Natural killer cell treated with Interleukin-12 subunit alpha and Interleukin-12 subunit beta and Interleukin-15 and Interleukin-18, amount 100 ng/mL, for 72 hours (primary cell): ENCODE measurements at regions not wholly inside any gene's neighbourhood (a gene's known extent, or its start where the extent isn't known, plus 50 kb on each side); places are given as distances from the start of the nearest gene placed in this dataset.

Experiments
- ATAC-seq, 2 donors: fragments of 150-1000 bp; cut with Tn5 transposase in 1 of 2; sonication (Bioruptor Pico), chemical (Tn5 transposase) in 1 of 2; 2 replicates each; pipeline ENCODE4 v1.10.0; 2021
- DNase-seq: peaks from one replicate; pipeline ENCODE4 v3.0.0; 2022; ENCODE audit warnings: low spot score
- H3K27ac Mint-ChIP-seq, 2 donors: 1 replicate in 1 of 2; 2 replicates in 1 of 2; pipeline ENCODE4 v1.8.0; 2022; ENCODE audit warnings: mixed read lengths in 2 of 2, mild to moderate bottlenecking in 1 of 2, moderate library complexity in 1 of 2
- H3K27me3 Mint-ChIP-seq, 2 donors: 1 replicate in 1 of 2; 2 replicates in 1 of 2; pipeline ENCODE4 v1.8.0; 2022; ENCODE audit warnings: mixed read lengths in 2 of 2
- H3K36me3 Mint-ChIP-seq: one replicate; pipeline ENCODE4 v1.8.0; 2022; ENCODE audit warnings: mixed read lengths
- H3K4me1 Mint-ChIP-seq, 2 donors: 1 replicate in 1 of 2; 2 replicates in 1 of 2; pipeline ENCODE4 v1.8.0; 2022; ENCODE audit warnings: low read depth in 2 of 2, mixed read lengths in 2 of 2, mild to moderate bottlenecking in 1 of 2
- H3K4me3 Mint-ChIP-seq: one replicate; pipeline ENCODE4 v1.8.0; 2022; ENCODE audit warnings: mixed read lengths
- H3K9me3 Mint-ChIP-seq: 2 replicates; pipeline ENCODE4 v1.8.0; 2022; ENCODE audit warnings: mixed read lengths

DNA sequence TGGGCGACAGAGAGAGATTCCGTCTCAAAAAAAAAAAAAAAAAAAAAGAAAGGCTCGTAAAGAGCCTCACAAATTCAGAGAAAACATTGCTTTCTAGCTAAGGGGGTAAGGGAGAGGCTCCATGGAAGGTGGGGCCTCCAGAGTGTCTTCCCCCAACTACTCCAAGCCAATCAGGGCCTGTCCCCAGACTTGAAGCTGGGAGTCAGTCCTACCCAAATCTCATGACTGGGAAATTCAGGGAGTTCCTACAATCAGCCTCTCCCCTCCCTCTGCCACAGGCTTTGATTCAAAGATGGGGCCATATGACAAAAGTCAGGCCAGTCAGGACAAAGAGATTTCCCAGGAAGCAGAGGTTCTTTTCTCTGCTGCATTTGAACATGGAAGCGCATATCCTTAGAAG lies 63.0 kb upstream of the NUP160 start:
- Mint-ChIP-seq H3K27me3 (no peaks in the 10 kb centered on the region), H3K36me3 (no peaks in the 10 kb centered on the region), H3K4me3 (no peak overlapping the region), H3K4me1 (peaks cover 0 to 7% of the 10 kb centered on the region in 2 donors), H3K9me3 (no peaks in the 10 kb centered on the region), H3K27ac (no peak overlapping the region)
- no peak for ATAC-seq
- no peak for DNase-seq

GRCh38 chr11:47908198-47908597 lies 60.0 kb upstream of the NUP160 start:
- peak; percentile 52 to 59 for ATAC-seq
- Mint-ChIP-seq H3K27ac (no peak overlapping the region), H3K4me3 (no peak overlapping the region), H3K9me3 (no peaks in the 10 kb centered on the region), H3K27me3 (no peaks in the 10 kb centered on the region), H3K4me1 (peaks cover 0 to 7% of the 10 kb centered on the region in 2 donors), H3K36me3 (no peaks in the 10 kb centered on the region)
- DNase-seq, result no peak

- Mint-ChIP-seq H3K36me3 (no peaks in the 10 kb centered on the region), H3K4me3 (no peak overlapping the region), H3K4me1 (peaks cover 0 to 7% of the 10 kb centered on the region in 2 donors), H3K9me3 (no peaks in the 10 kb centered on the region), H3K27ac (no peak overlapping the region), H3K27me3 (no peaks in the 10 kb centered on the region)
- no peak for DNase-seq
- ATAC-seq, result no peak
These were observed 59.3 kb upstream of the NUP160 start for GRCh38 chr11:47907499-47907898.

DNA sequence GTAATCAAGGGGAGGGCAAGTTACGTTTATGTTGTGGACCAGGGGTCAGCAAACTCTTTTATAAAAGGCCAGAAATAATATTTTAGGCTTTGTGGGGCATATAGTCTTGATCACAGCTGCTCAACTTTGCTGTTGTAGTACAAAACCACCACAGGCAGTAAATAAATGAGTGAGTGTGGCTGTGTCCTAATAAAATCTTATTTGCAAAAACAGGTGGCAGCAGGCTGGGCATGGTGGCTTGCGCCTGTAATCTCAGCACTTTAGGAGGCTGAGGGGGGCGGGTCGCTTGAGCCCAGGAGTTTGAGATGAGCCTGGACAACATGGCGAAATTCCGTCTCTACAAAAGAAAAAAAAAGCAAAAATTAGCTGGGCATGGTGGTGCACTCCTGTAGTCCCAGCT lies 57.9 kb upstream of the NUP160 start:
- H3K9me3 Mint-ChIP-seq, result no peaks in the 10 kb centered on the region
- H3K4me1 Mint-ChIP-seq, result peaks cover 0 to 7% of the 10 kb centered on the region in 2 donors
- no peak overlapping the region for H3K4me3 Mint-ChIP-seq
- no peak for DNase-seq
- H3K27ac Mint-ChIP-seq, result no peak overlapping the region
- ATAC-seq, result no peak
- H3K36me3 Mint-ChIP-seq, result no peaks in the 10 kb centered on the region
- H3K27me3 Mint-ChIP-seq, result no peaks in the 10 kb centered on the region

DNA sequence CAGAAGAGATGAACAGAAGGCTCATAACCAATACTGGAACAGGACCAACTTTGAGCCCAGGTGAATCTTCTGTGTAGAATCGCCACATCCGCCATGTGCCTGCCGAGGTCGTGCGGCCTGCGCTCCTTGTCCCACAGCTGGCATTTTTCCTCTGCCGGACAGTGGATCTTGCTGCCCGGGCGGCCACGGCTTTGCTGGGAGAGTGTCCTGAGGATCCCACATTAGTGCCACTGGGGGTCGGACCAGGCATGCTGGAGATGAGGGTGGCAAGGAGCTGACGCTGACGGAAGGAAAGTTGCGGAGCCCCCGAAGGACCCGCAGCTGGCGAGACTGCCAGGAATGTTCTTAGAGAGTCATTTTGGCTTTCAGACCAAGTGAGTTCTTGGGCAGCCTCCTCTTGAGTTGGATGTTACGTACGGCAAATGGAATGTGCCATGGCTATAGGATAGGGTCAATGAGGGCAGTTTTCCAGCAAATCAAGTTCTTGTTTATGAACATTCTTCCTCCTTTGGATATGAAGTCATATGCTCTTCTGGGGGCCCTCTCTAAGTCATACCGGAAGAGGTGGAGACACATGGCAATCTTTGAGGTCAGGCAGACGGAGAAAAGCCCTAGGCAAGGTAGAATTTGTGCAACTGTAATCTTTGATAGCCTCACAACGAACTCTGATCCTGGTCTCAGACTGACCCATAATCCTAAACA lies 57.4 kb upstream of the NUP160 start:
- peaks cover 0 to 7% of the 10 kb centered on the region in 2 donors for H3K4me1 Mint-ChIP-seq
- no peaks in the 10 kb centered on the region for H3K36me3 Mint-ChIP-seq
- no peaks in the 10 kb centered on the region for H3K9me3 Mint-ChIP-seq
- no peak overlapping the region for H3K4me3 Mint-ChIP-seq
- no peak for DNase-seq
- H3K27me3 Mint-ChIP-seq, result no peaks in the 10 kb centered on the region
- ATAC-seq, result no peak
- H3K27ac Mint-ChIP-seq, result no peak overlapping the region

DNA sequence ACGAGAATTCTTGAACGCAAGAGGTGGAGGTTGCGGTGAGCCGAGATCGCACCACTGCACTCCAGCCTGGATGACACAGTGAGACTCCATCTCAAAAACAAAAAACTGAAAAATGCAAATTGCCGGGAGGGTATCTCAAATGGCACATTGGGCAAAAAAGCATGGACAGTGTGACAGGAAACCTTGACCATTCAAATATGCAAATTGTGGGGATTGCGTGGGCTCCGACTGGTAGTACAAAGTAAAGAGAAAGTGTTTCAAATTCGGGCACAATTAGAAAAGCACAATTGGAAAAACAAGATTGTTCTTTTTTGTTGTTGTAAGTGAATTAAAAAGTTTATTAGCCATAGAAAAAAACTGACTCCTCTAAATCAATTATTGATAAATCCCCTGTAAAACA lies 56.7 kb upstream of the NUP160 start:
- peaks cover 0 to 7% of the 10 kb centered on the region in 2 donors for H3K4me1 Mint-ChIP-seq
- H3K36me3 Mint-ChIP-seq, result no peaks in the 10 kb centered on the region
- no peaks in the 10 kb centered on the region for H3K27me3 Mint-ChIP-seq
- ATAC-seq (no peak), DNase-seq (no peak)
- H3K27ac Mint-ChIP-seq, result no peak overlapping the region
- H3K4me3 Mint-ChIP-seq, result no peak overlapping the region
- no peaks in the 10 kb centered on the region for H3K9me3 Mint-ChIP-seq

DNA sequence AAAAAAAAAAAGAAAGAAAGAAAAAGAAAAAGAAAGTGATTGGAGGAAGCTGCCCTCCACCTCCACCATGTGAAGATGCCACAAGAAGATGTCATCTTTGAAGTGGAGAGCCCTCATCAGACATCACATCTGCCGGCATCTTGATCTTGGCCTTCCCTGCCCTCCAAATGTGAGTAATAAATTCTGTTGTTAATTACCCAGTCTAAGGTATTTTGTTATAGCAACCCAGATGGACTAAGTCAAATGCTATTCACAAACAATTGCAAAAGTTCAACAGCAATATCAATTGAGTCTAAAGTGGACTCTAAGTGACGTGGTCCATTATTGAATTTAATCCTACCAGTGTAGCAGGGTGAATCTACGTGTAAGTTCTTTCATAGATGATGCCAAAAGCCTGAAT lies 55.9 kb upstream of the NUP160 start:
- Mint-ChIP-seq H3K36me3 (no peaks in the 10 kb centered on the region), H3K4me3 (no peak overlapping the region), H3K9me3 (no peaks in the 10 kb centered on the region), H3K4me1 (peaks cover 2 to 7% of the 10 kb centered on the region in 2 donors), H3K27me3 (no peaks in the 10 kb centered on the region), H3K27ac (no peak overlapping the region)
- ATAC-seq (no peak), DNase-seq (no peak)

DNA sequence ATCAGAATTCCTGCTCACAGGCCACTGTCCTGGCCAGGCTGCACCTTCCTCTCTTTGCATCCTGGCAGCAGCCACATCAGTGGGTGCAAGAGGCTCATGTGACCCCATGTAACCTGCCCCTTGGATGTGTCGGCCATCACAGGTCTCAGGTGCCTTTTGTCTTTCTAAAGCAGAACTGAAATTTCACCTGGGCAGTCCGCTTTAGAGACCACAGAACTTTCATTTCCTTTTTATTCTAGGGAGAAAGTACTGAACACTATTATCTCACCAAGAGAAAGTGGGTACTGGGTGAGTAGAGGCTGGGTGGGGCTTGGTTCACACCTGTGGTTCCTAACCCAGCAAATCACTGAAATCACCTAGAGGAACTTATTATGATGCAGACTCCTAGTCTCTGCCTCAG lies 51.7 kb upstream of the NUP160 start:
- DNase-seq (no peak), ATAC-seq (no peak)
- no peaks in the 10 kb centered on the region for H3K36me3 Mint-ChIP-seq
- H3K4me1 Mint-ChIP-seq, result peaks cover 0 to 2% of the 10 kb centered on the region in 2 donors
- no peak overlapping the region for H3K27ac Mint-ChIP-seq
- no peaks in the 10 kb centered on the region for H3K9me3 Mint-ChIP-seq
- no peaks in the 10 kb centered on the region for H3K27me3 Mint-ChIP-seq
- no peak overlapping the region for H3K4me3 Mint-ChIP-seq
